A549 (cell line): ENCODE measurements at regions not wholly inside any gene's neighbourhood (a gene's known extent, or its start where the extent isn't known, plus 50 kb on each side); places are given as distances from the start of the nearest gene placed in this dataset.

Experiments
- BHLHE40 ChIP-seq: IDR thresholded peaks from 2 replicates; pipeline ENCODE4 v1.6.1; 2012; ENCODE audit warnings: low read depth, low read length, inconsistent platforms
- CHD4 ChIP-seq: fragments of 200-600 bp; sonication (generic); IDR thresholded peaks from 2 replicates; pipeline ENCODE4 v1.6.1; 2016; ENCODE audit warnings: antibody characterized with exemption, mild to moderate bottlenecking, borderline replicate concordance
- CTCF ChIP-seq: fragments of >200 bp; sonication (Bioruptor Twin); formaldehyde crosslinking; IDR thresholded peaks from 3 replicates; pipeline ENCODE4 v1.5.1; 2016
- E2F6 ChIP-seq: IDR thresholded peaks from 2 replicates; pipeline ENCODE4 v1.6.1; 2012; ENCODE audit warnings: low read depth, borderline replicate concordance
- ELK1 ChIP-seq: fragments of 150-350 bp; IDR thresholded peaks from 2 replicates; pipeline ENCODE4 v1.6.1; 2014; ENCODE audit warnings: low read depth, mild to moderate bottlenecking, low read length
- ESRRA ChIP-seq: fragments of 150-350 bp; IDR thresholded peaks from 2 replicates; pipeline ENCODE4 v1.6.1; 2014; ENCODE audit warnings: mild to moderate bottlenecking, low read length, borderline replicate concordance
- HDAC2 ChIP-seq: fragments of 200-600 bp; sonication (generic); IDR thresholded peaks from 2 replicates; pipeline ENCODE4 v1.6.1; 2016
- PBX3 ChIP-seq: IDR thresholded peaks from 2 replicates; pipeline ENCODE4 v1.6.1; 2012
- POLR2A ChIP-seq: IDR thresholded peaks from 2 replicates; pipeline ENCODE4 v1.6.1; 2012; ENCODE audit warnings: mild to moderate bottlenecking, low read length

- TF ChIP-seq ESRRA (no peak), E2F6 (no peak), CTCF (no peak), BHLHE40 (no peak), PBX3 (no peak), HDAC2 (no peak), POLR2A (no peak), CHD4 (no peak), ELK1 (no peak)
These were observed 589.5 kb downstream of the BCOR start for GRCh38 chrX:39508300-39508692.
